HCT116 (cell line): ENCODE measurements at regions not wholly inside any gene's neighbourhood (a gene's known extent, or its start where the extent isn't known, plus 50 kb on each side); places are given as distances from the start of the nearest gene placed in this dataset.

Experiments
- ATAC-seq: fragments of 200-7000 bp; cut with Tn5 transposase; 2 replicates; pipeline ENCODE4 v1.9.1; 2020; ENCODE audit warnings: mild to moderate bottlenecking, moderate library complexity
- BruUV-seq: library from RNA; stranded (reverse); fragments of 400-500 nt; replicated peaks from 2 replicates; lab custom pipeline; 2021; lab: Mats Ljungman, UMichigan
- CTCF ChIA-PET: fragments of 300-600 bp; sonication (Branson Sonifier 250); formaldehyde crosslinking; loops from one replicate; lab custom pipeline; 2021; ENCODE audit warnings: antibody characterized with exemption; lab: Charles Lee
- POLR2A ChIA-PET: fragments of 300-600, 350-600 bp; sonication (Branson Sonifier 250); formaldehyde crosslinking; loops from one replicate; lab custom pipeline; 2021; ENCODE audit warnings: antibody characterized with exemption; lab: Charles Lee
- RAD21 ChIA-PET, 2 experiments: fragments of 300-600 bp; sonication (Branson Sonifier 250); formaldehyde crosslinking; loops; one replicate each; lab custom pipeline; 2023; ENCODE audit warnings: low total read pairs in 2 of 2; ENCODE audit not compliant: uncharacterized antibody in 2 of 2, unreplicated experiment in 2 of 2, low non-redundant PET in 1 of 2; lab: Charles Lee
- DNase-seq: peaks from one replicate; pipeline ENCODE4 v3.0.0-alpha.2; 2010; ENCODE audit warnings: low read depth, low spot score
- H2AFZ ChIP-seq: fragments of 200-600 bp; shearing (Covaris generic), sonication (generic); 2 replicates; pipeline ENCODE4 v1.6.1; 2017; ENCODE audit warnings: low read depth, mixed run types, mixed read lengths, antibody characterized with exemption, low read length; ENCODE audit not compliant: poor library complexity, severe bottlenecking
- H3K27ac ChIP-seq: 2 replicates; pipeline ENCODE4 v1.5.1; 2012; ENCODE audit warnings: low read depth, low read length
- H3K27me3 ChIP-seq: fragments of 200-600 bp; sonication (generic); 2 replicates; pipeline ENCODE4 v1.6.1; 2016; ENCODE audit warnings: mixed run types, low read length, mixed read lengths; ENCODE audit not compliant: insufficient read depth
- H3K36me3 ChIP-seq, 2 experiments: fragments of 200-500 bp in 1 of 2; fragments of 200-600 bp in 1 of 2; sonication (Bioruptor generic) in 1 of 2; sonication (generic) in 1 of 2; 2 replicates each; pipeline versions ENCODE4 v1.5.1 to v1.6.1; 2014 to 2016; ENCODE audit warnings: low read length in 2 of 2, inconsistent platforms in 1 of 2, mixed read lengths in 1 of 2, mixed run types in 1 of 2; ENCODE audit not compliant: insufficient read depth in 2 of 2, control insufficient read depth in 1 of 2
- H3K4me1 ChIP-seq, 2 experiments: fragments of 200-600 bp in 1 of 2; sonication (generic) in 1 of 2; 2 replicates each; pipeline versions ENCODE4 v1.5.1 to v1.6.1; 2012 to 2017; ENCODE audit warnings: low read length in 2 of 2, inconsistent platforms in 1 of 2, mild to moderate bottlenecking in 1 of 2, mixed read lengths in 1 of 2, mixed run types in 1 of 2, moderate library complexity in 1 of 2; ENCODE audit not compliant: insufficient read depth in 2 of 2, control insufficient read depth in 1 of 2
- H3K4me2 ChIP-seq: fragments of 200-600 bp; sonication (generic); 2 replicates; pipeline ENCODE4 v1.6.1; 2017; ENCODE audit warnings: mixed run types, low read length, mixed read lengths
- H3K4me3 ChIP-seq, 2 experiments: fragments of 200-600 bp in 1 of 2; sonication (generic) in 1 of 2; replicated peaks in 1 of 2; 2 replicates each; pipeline ENCODE4 v1.5.1; 2011 to 2016; ENCODE audit warnings: low read length in 2 of 2, control low read depth in 1 of 2, low read depth in 1 of 2, mild to moderate bottlenecking in 1 of 2, mixed read lengths in 1 of 2, mixed run types in 1 of 2
- H3K79me2 ChIP-seq: fragments of 200-600 bp; sonication (generic); 2 replicates; pipeline ENCODE4 v1.6.1; 2017; ENCODE audit warnings: mild to moderate bottlenecking, mixed run types, low read length, moderate library complexity, mixed read lengths; ENCODE audit not compliant: insufficient read depth
- H3K9ac ChIP-seq: fragments of 200-600 bp; sonication (generic); 2 replicates; pipeline ENCODE4 v1.6.1; 2016; ENCODE audit warnings: low read length, mixed read lengths
- H3K9me2 ChIP-seq: fragments of 200-600 bp; sonication (generic), shearing (Covaris generic); 2 replicates; pipeline ENCODE4 v1.6.1; 2017; ENCODE audit warnings: mixed run types, mild to moderate bottlenecking, moderate library complexity; ENCODE audit not compliant: insufficient read depth
- H3K9me3 ChIP-seq, 2 experiments: fragments of 200-500 bp in 1 of 2; fragments of 200-600 bp in 1 of 2; sonication (Bioruptor generic) in 1 of 2; sonication (generic) in 1 of 2; 2 replicates each; pipeline ENCODE4 v1.6.1; 2014 to 2017; ENCODE audit warnings: low read length in 2 of 2, mixed read lengths in 2 of 2, inconsistent platforms in 1 of 2, low read depth in 1 of 2, mild to moderate bottlenecking in 1 of 2, mixed run types in 1 of 2, moderate library complexity in 1 of 2; ENCODE audit not compliant: control insufficient read depth in 1 of 2, insufficient read depth in 1 of 2
- H4K20me1 ChIP-seq: fragments of 200-600 bp; sonication (generic), shearing (Covaris generic); 2 replicates; pipeline ENCODE4 v1.6.1; 2017; ENCODE audit warnings: mixed run types, mild to moderate bottlenecking, moderate library complexity; ENCODE audit not compliant: insufficient read depth
- CBX3 ChIP-seq: IDR thresholded peaks from 2 replicates; pipeline ENCODE4 v1.6.1; 2012; ENCODE audit warnings: low read depth
- CTCF ChIP-seq, 3 experiments: fragments of 200-600 bp in 1 of 3; sonication (generic) in 1 of 3; IDR thresholded peaks in 2 of 3; conservative IDR thresholded peaks in 1 of 3; 2 replicates each; pipeline ENCODE4 v1.5.1; 2012 to 2017; ENCODE audit warnings: low read depth in 2 of 3, low read length in 2 of 3, antibody characterized with exemption in 1 of 3, borderline replicate concordance in 1 of 3, control low read depth in 1 of 3, mild to moderate bottlenecking in 1 of 3, mixed read lengths in 1 of 3, mixed run types in 1 of 3, moderate library complexity in 1 of 3; ENCODE audit not compliant: insufficient read depth in 1 of 3
- EGR1 ChIP-seq: IDR thresholded peaks from 2 replicates; pipeline ENCODE4 v1.6.1; 2012; ENCODE audit warnings: low read depth
- ELF1 ChIP-seq: IDR thresholded peaks from 2 replicates; pipeline ENCODE4 v1.6.1; 2012; ENCODE audit warnings: low read depth, borderline replicate concordance
- EZH2 ChIP-seq: fragments of 200-600 bp; sonication (generic); IDR thresholded peaks from 2 replicates; pipeline ENCODE4 v1.6.1; 2017; ENCODE audit warnings: antibody characterized with exemption, mixed run types
- EZH2phosphoT487 ChIP-seq: fragments of 200-600 bp; IDR thresholded peaks from 2 replicates; pipeline ENCODE4 v1.6.1; 2018; ENCODE audit warnings: antibody characterized with exemption, borderline replicate concordance
- JUND ChIP-seq: IDR thresholded peaks from 2 replicates; pipeline ENCODE4 v1.6.1; 2012
- POLR2AphosphoS5 ChIP-seq: IDR thresholded peaks from 2 replicates; pipeline ENCODE4 v1.6.1; 2011; ENCODE audit warnings: mild to moderate bottlenecking, low read depth, low read length, moderate library complexity
- SP1 ChIP-seq: IDR thresholded peaks from 2 replicates; pipeline ENCODE4 v1.6.1; 2012; ENCODE audit warnings: low read depth
- TCF7L2 ChIP-seq: IDR thresholded peaks from 2 replicates; pipeline ENCODE4 v1.7.0; 2011; ENCODE audit warnings: borderline replicate concordance, inconsistent platforms; ENCODE audit not compliant: insufficient read depth, insufficient read length; ENCODE audit errors: extremely low read depth
- YY1 ChIP-seq: IDR thresholded peaks from 2 replicates; pipeline ENCODE4 v1.6.1; 2011; ENCODE audit warnings: low read length, low read depth, moderate library complexity, mild to moderate bottlenecking; ENCODE audit not compliant: insufficient replicate concordance; ENCODE audit errors: extremely low read depth
- ZBTB33 ChIP-seq: IDR thresholded peaks from 2 replicates; pipeline ENCODE4 v1.6.1; 2011; ENCODE audit warnings: mild to moderate bottlenecking, low read length, moderate library complexity; ENCODE audit not compliant: insufficient replicate concordance; ENCODE audit errors: extremely low read depth
- ZFX ChIP-seq: fragments of 450-650 bp; IDR thresholded peaks from 2 replicates; pipeline ENCODE4 v1.6.1; 2017
- ZNF274 ChIP-seq: fragments of 200-500 bp; sonication (Bioruptor generic); IDR thresholded peaks from 2 replicates; pipeline ENCODE4 v1.6.1; 2014; ENCODE audit warnings: mild to moderate bottlenecking, low read depth, low read length, inconsistent platforms
- intact Hi-C: fragments of 100-400 bp; cut with micrococcal nuclease; formaldehyde crosslinking; loops from 2 replicates; pipeline ENCODE4 v1.10.0; 2022
- TF ChIP-seq, protein P1 (sequence below): IDR thresholded peaks from 2 replicates; pipeline ENCODE4 v1.6.1; 2012

- TF ChIP-seq ZBTB33 (no peak), EZH2 (no peak), ELF1 (no peak), EGR1 (no peak), CBX3 (peak; percentile 76), ZNF274 (no peak), SP1 (peak; percentile 77; the same call in 1 of the 2 replicates), YY1 (peak; percentile 53)
- TF ChIP-seq, protein P1, sequence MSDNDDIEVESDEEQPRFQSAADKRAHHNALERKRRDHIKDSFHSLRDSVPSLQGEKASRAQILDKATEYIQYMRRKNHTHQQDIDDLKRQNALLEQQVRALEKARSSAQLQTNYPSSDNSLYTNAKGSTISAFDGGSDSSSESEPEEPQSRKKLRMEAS, result peak; percentile 40; the same call in 1 of the 2 replicates
These were observed 121.1 kb downstream of the PLEKHG1 start (continued) for GRCh38 chr6:150720774-150721233.

GRCh38 chr6:150721418-150722266 is 122.0 kb downstream of the PLEKHG1 start:
- BruUV-seq, result TSS peak; percentile 56
- Histone ChIP-seq H3K9ac (no peak overlapping the region), H3K27ac (peak overlapping the region; percentile 55), H3K4me1 (peaks cover 30 to 32% of the 10 kb centered on the region in 2 experiments), H4K20me1 (no peaks in the 10 kb centered on the region), H3K36me3 (no peaks in the 10 kb centered on the region), H3K9me3 (no peaks in the 10 kb centered on the region), H3K4me3 (peak overlapping the region in 1 of 2 experiments; percentile 4; a peak in 1 of 4 replicates), H3K79me2 (no peaks in the 10 kb centered on the region), H3K27me3 (no peaks in the 10 kb centered on the region), H3K9me2 (no peaks in the 10 kb centered on the region), H3K4me2 (peak overlapping the region; percentile 66), H2AFZ (no peak overlapping the region)
- POLR2A ChIA-PET, result interaction anchor here (0.9 kb wide), 1 partner anchor 303 kb away, joined by 3 read pairs; no protein-coding TSS in a partner anchor
- DNase-seq (no peak), ATAC-seq (no peak)
- intact Hi-C loops, result no loop called here
- TF ChIP-seq CTCF (IDR thresholded peaks at IDR 0.05 in 2 of 3, conservative IDR thresholded peaks at IDR 0.05 in 1 of 3; ENCODE audit: borderline replicate concordance in 1 of 3, insufficient read depth in 1 of 3, low read depth in 2 of 3, low read length in 2 of 3), result no peak
- no peak for TF ChIP-seq SP1
- no peak for TF ChIP-seq ZBTB33
- TF ChIP-seq EZH2phosphoT487, result no peak
- no peak for TF ChIP-seq ZFX
- no peak for TF ChIP-seq POLR2AphosphoS5
- TF ChIP-seq JUND, result no peak
- no peak for TF ChIP-seq ELF1
- TF ChIP-seq TCF7L2, result no peak
- TF ChIP-seq, protein P1, result no peak
- CTCF ChIA-PET, result no interaction called here
- RAD21 ChIA-PET, result no interaction called here
